ENCODE measurements at regions not wholly inside any gene's neighbourhood (a gene's known extent, or its start where the extent isn't known, plus 50 kb on each side); places are given as distances from the start of the nearest gene placed in this dataset.

DNA sequence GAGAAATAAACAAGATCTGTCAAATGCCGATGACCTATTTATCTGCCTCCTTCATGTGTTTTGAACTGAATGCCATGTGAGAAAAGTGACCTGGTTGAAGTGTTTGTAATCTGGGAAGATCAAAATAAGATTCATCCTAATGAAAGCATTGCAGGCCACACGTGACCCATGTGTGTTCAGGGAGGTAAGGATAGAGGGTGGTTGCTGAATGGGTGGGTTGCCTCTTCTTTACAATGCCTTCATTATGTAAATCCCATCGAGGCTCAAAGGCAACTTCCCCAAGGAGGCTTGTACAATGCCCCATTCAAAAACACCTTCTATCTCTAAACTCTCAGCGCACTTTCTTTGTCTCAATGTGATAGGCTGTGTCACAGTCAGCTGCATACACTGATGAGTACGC is 273.1 kb downstream of the LRATD1 start:
- Mint-ChIP-seq H3K4me1 (no peaks in the 10 kb centered on the region), H3K27ac (no peak overlapping the region), H3K27me3 (no peaks in the 10 kb centered on the region), H3K4me3 (no peak overlapping the region), H3K9me3 (ENCODE audit: insufficient read depth) (no peaks in the 10 kb centered on the region)
- CTCF ChIA-PET: no interaction called here
- 100% methylated on average over 3 of the region's 5 CpGs for WGBS (ENCODE audit: insufficient coverage)
- POLR2A ChIA-PET: no interaction called here
- no peak overlapping the region for H2AFZ ChIP-seq (ENCODE audit: insufficient read depth, low read depth, low read length, poor library complexity, severe bottlenecking)
- H3K79me2 ChIP-seq (ENCODE audit: control insufficient read depth, insufficient read depth, low read length): no peaks in the 10 kb centered on the region
- no peak overlapping the region for H3K4me3 ChIP-seq (ENCODE audit: control extremely low read depth in 1 of 5, extremely low read depth in 1 of 5, insufficient read depth in 1 of 5, low read depth in 2 of 5, low read length in 4 of 5)
- no peaks in the 10 kb centered on the region for H4K20me1 ChIP-seq (ENCODE audit: control insufficient read depth, insufficient read depth, low read length, poor library complexity, severe bottlenecking)
- H3K4me2 ChIP-seq (replicated peaks; ENCODE audit: low read depth, low read length, poor library complexity, severe bottlenecking): no peak overlapping the region
- no peaks in the 10 kb centered on the region for H3K9me3 ChIP-seq (ENCODE audit: control extremely low read depth in 1 of 3, control insufficient read depth in 2 of 3, insufficient read depth in 1 of 3, low read length in 2 of 3)
- no peaks in the 10 kb centered on the region for H3K36me3 ChIP-seq (replicated peaks in 1 of 2; ENCODE audit: control extremely low read depth in 1 of 2, control insufficient read depth in 1 of 2, extremely low read depth in 1 of 2, insufficient read depth in 2 of 2, low read length in 1 of 2)
- intact Hi-C loops (cut with micrococcal nuclease): no loop called here
- H3K27me3 ChIP-seq (replicated peaks in 1 of 4; ENCODE audit: control extremely low read depth in 1 of 4, control insufficient read depth in 3 of 4, insufficient read depth in 4 of 4, low read length in 3 of 4): no peaks in the 10 kb centered on the region
- DNase-seq (no peak), ATAC-seq (ENCODE audit: low read depth) (no peak)
- no peak for TF ChIP-seq EZH2 (IDR thresholded peaks at IDR 0.05; ENCODE audit: borderline replicate concordance, insufficient read depth, low read depth, low read length, poor library complexity, severe bottlenecking)
- TF ChIP-seq, protein P1, sequence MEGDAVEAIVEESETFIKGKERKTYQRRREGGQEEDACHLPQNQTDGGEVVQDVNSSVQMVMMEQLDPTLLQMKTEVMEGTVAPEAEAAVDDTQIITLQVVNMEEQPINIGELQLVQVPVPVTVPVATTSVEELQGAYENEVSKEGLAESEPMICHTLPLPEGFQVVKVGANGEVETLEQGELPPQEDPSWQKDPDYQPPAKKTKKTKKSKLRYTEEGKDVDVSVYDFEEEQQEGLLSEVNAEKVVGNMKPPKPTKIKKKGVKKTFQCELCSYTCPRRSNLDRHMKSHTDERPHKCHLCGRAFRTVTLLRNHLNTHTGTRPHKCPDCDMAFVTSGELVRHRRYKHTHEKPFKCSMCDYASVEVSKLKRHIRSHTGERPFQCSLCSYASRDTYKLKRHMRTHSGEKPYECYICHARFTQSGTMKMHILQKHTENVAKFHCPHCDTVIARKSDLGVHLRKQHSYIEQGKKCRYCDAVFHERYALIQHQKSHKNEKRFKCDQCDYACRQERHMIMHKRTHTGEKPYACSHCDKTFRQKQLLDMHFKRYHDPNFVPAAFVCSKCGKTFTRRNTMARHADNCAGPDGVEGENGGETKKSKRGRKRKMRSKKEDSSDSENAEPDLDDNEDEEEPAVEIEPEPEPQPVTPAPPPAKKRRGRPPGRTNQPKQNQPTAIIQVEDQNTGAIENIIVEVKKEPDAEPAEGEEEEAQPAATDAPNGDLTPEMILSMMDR (IDR thresholded peaks at IDR 0.05): no peak
- no peak overlapping the region for H3K27ac ChIP-seq (ENCODE audit: low read length in 2 of 2)
- no peaks in the 10 kb centered on the region for H3K4me1 ChIP-seq (ENCODE audit: control insufficient read depth in 2 of 2, insufficient read depth in 2 of 2, low read length in 2 of 2)
- H3K9ac ChIP-seq (ENCODE audit: low read length): no peak overlapping the region

GRCh38 chr2:14907014-14907612 is 274.6 kb downstream of the LRATD1 start:
- CTCF ChIA-PET: no interaction called here
- no peaks in the 10 kb centered on the region for H3K4me1 ChIP-seq (ENCODE audit: control insufficient read depth in 2 of 2, insufficient read depth in 2 of 2, low read length in 2 of 2)
- DNase-seq: no peak

More at GRCh38 chr2:14907014-14907612, 274.6 kb downstream of the LRATD1 start:
- no peaks in the 10 kb centered on the region for H4K20me1 ChIP-seq (ENCODE audit: control insufficient read depth, insufficient read depth, low read length, poor library complexity, severe bottlenecking)
- H3K4me3 ChIP-seq (ENCODE audit: control extremely low read depth in 1 of 5, extremely low read depth in 1 of 5, insufficient read depth in 1 of 5, low read depth in 2 of 5, low read length in 4 of 5): no peak overlapping the region
- POLR2A ChIA-PET: no interaction called here
- H3K9ac ChIP-seq (ENCODE audit: low read length): no peak overlapping the region
- no peaks in the 10 kb centered on the region for H3K36me3 ChIP-seq (replicated peaks in 1 of 2; ENCODE audit: control extremely low read depth in 1 of 2, control insufficient read depth in 1 of 2, extremely low read depth in 1 of 2, insufficient read depth in 2 of 2, low read length in 1 of 2)
- no peaks in the 10 kb centered on the region for H3K27me3 ChIP-seq (replicated peaks in 1 of 4; ENCODE audit: control extremely low read depth in 1 of 4, control insufficient read depth in 3 of 4, insufficient read depth in 4 of 4, low read length in 3 of 4)
- Mint-ChIP-seq H3K4me3 (no peak overlapping the region), H3K27ac (no peak overlapping the region), H3K9me3 (ENCODE audit: insufficient read depth) (no peaks in the 10 kb centered on the region), H3K27me3 (no peaks in the 10 kb centered on the region), H3K4me1 (no peaks in the 10 kb centered on the region)
- no peaks in the 10 kb centered on the region for H3K9me3 ChIP-seq (ENCODE audit: control extremely low read depth in 1 of 3, control insufficient read depth in 2 of 3, insufficient read depth in 1 of 3, low read length in 2 of 3)
- no peak overlapping the region for H3K4me2 ChIP-seq (replicated peaks; ENCODE audit: low read depth, low read length, poor library complexity, severe bottlenecking)
- H3K27ac ChIP-seq (ENCODE audit: low read length in 2 of 2): no peak overlapping the region
- intact Hi-C loops (cut with micrococcal nuclease): no loop called here
- H2AFZ ChIP-seq (ENCODE audit: insufficient read depth, low read depth, low read length, poor library complexity, severe bottlenecking): no peak overlapping the region
- 87% methylated on average over 7 of the region's 8 CpGs for WGBS (ENCODE audit: insufficient coverage)
- TF ChIP-seq, protein P1 (IDR thresholded peaks at IDR 0.05): no peak
- no peak for TF ChIP-seq EZH2 (IDR thresholded peaks at IDR 0.05; ENCODE audit: borderline replicate concordance, insufficient read depth, low read depth, low read length, poor library complexity, severe bottlenecking)
- no peaks in the 10 kb centered on the region for H3K79me2 ChIP-seq (ENCODE audit: control insufficient read depth, insufficient read depth, low read length)
- no peak for ATAC-seq (ENCODE audit: low read depth)

Data from B cell (primary cell).